Hematopoietic multipotent progenitor cell treated with erythropoietin and hydrocortisone succinate and interleukin-3 and kit ligand, for 6 days (in vitro differentiated cells): ENCODE measurements at regions not wholly inside any gene's neighbourhood (a gene's known extent, or its start where the extent isn't known, plus 50 kb on each side); places are given as distances from the start of the nearest gene placed in this dataset.

Experiments
- DNase-seq: peaks from one replicate; pipeline ENCODE4 v3.0.0-alpha.2; 2015

DNA sequence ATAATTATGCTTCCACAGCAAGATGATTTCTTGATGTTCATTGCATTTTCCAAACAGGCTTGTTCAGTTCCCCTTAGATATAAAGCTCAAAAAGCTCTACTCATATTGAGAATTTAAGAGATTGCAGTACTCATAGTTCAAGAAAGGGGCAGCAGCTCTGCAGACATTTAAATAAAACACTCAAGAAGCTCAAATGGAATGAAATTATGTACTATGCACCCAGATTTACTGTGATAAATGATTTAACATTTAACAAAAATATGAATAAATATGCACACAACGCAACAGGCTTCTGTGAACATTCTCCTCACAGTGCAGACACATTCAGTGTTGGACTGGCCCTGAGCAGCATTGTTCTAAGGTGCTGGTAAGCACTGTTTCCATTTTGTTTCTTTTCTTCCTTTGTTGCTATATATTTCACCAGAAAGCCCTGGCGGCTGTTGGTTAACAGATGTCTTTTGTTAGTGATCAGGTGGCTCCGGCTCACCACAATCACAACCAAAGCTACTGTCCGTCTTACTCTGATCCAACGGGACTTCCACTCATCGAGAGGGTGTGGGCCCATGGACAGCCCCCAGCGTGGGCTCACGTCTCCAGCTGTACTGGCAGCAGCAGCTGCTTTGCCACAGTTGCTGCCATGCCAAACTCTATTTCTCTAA is 1440.3 kb downstream of the NCAM2 start:
- no peak for DNase-seq

DNA sequence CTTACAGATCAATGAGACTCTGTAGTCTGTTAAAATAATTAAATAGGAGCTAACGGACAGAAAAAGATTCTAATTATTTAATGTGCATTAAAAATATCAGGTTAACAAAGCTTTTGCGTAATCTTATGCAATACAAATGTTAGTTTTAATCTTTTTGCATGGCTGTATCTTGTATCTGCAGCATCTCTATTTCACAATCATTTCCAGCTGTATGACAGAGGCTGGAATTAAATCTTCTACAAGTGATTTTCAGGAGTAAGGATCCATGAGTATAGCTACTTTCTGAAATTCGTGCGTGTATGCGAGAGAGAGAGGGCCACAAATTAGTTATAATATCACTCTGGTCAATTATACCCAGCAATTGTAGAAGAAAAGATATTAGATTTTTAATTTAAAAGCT is 1446.8 kb downstream of the NCAM2 start:
- DNase-seq, result peak; percentile 3

DNA sequence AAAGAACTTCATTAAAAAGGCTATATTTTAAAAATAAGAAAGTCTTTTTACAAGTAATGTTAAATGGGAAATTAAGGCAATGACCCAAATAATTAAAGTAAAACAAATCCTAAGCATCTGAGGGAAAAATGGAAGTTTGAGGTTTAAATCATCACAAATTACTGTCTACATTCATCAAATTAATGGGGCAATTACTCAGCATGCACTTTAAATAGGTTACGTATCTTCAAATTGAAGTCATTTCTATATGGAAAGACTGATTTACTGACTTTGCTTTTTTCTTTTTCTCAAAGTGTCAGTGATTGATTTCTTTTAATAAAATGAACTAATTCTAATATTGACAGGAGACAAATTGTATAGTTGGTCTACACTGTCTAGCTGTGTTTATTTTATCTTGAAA is 1452.3 kb downstream of the NCAM2 start:
- DNase-seq, result no peak

DNA sequence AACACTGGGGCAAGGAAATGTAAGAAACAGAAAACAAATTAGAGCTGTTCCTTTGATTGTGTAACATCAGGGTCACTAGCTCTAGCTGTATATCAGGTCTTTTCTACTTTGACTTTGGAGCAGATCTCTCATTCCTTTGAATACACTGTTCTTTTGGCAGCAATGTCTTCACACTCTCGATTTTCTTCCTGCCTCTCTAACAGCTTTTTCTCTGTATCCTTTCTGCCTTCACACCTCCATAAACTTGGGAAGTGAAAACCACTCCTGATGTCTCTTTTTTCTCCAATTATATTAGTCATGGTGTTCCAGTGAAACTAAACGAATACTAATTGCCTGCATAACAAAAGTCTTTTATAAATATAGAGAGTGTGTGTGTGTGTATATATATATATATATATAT is 1458.0 kb downstream of the NCAM2 start:
- no peak for DNase-seq

DNA sequence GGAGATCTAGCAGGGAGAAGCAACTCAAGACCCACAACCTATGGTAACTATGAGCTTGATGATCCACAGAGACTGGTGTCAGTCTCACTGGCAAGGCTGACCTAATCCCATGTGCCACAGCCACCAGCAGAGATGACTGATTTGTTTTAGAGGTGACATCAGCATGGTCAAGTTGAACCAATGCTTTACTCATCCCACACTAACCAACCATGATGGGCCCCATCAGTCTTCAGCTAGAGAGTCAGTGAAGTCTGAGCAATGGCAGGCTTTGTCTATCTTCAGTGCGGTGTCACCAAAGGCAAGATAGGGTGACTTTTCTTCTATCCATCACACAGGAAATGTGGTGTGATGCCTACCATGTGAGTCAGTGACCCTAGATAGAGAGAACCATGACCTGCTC is 1470.7 kb downstream of the NCAM2 start:
- DNase-seq, result no peak

DNA sequence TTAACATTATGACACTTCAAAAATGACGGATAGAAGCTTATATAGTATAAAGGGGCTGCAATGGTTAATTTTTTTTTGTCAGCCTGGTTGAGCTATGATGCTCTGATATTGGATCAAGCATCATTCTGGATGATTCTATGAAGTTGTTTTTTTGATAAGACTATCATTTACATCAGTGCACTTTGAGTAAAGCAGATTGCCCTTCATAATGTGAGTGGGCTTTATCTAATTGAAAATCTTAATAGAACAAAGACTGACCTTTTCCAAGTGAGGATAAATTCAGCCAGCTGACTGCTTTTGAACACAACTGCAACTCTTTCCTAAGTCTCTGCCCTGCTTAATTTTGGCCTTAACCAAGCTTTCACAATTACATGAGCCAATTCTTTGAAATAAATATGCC is 1476.2 kb downstream of the NCAM2 start:
- DNase-seq, result no peak

DNA sequence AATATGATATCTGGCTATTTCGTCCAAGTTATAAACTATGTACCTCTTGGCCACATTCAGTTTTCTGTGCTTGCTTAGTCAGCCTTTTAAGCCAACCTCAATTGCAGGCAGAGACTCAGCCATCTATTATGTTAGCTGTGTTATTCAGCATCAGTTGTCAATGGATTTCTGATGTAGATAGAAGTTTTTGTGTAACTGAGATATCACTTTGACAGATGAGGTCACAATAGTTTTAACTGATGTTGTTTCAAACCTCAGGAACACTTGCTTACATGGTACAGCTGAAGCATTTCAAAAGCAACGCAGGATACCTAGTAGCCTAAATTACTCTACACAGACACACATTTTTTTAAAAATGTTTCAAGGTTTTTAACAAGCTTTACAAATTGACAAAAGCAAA is 1478.0 kb downstream of the NCAM2 start:
- no peak for DNase-seq

DNA sequence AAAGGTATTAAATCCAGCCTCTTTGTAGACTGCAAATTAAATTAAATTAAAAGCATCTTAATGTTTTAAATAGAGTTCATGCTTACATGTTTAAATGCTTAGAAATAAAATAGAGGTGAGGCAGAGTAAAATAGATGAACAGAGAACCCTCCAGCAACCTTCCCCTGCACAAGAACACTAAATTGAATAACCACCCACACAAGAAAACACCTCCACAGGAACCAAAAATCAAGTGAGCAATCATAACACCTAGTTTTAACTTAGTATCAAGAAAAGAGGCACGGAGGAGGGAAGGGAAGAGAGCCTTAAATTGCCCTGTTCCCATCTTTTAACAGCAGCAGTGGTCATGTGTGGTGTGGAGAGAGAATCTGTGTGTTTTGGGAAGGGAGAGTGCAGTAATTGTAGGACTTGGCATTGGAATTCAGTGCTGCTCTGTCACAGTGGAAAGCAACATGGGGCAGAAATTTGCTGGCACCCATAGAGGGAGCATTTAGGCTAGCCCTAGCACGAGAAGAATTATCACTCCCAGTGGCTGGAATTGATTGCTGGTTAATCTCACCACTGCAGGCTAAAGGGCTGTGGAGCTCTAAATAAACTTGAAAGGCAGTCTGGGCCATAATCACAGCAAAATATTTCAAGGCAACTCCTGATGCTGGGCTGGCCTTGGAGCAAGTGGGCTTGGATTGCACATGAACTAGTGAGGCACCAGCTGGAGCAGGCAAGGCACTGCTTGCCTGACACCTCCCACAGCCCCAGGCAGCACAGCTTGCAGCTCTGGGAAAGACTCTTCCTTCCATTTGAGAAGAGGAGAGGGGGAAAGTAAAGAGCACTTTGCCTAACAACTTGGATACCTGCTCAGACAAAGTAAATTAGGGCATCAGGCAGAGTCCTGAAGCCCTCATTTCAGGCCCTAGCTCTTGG is 1478.8 kb downstream of the NCAM2 start:
- DNase-seq, result no peak

DNA sequence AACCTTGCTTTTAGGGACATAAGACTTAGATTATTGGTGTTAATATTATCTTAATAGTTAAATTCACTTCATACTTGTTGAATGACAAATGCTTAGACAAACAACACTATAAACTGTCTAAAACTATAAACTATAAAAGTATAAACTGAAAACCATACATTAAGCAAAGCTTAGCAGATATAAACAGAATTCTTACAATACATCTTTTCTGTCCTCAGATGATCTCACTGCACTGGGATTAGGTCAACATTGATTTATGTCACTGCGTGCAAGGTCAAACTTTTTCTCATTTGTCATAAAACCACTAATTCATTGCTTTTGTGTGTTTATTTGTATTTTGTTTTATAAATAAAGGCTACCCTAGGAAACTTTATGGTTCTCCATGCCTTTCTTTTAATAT is 1491.8 kb downstream of the NCAM2 start:
- DNase-seq, result no peak

DNA sequence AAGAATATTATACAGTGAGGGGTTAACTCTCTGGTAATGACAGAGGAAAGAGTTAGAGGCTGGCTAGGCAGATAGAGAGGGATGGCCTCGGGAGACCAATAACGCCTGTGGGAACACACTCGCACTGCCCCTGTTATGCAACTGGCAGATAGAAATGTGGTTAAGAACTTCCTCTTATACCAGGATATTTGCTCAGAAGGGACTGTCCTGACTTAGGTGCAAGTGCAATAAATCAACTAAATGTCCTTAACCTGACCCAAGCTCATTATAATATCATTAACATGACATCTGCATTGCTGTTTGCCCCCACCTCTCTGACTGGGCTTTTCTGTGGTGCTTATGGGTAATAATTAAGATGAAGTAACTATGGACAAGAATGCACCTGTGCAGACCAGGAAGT is 1518.0 kb downstream of the NCAM2 start:
- peak; percentile 72 for DNase-seq

DNA sequence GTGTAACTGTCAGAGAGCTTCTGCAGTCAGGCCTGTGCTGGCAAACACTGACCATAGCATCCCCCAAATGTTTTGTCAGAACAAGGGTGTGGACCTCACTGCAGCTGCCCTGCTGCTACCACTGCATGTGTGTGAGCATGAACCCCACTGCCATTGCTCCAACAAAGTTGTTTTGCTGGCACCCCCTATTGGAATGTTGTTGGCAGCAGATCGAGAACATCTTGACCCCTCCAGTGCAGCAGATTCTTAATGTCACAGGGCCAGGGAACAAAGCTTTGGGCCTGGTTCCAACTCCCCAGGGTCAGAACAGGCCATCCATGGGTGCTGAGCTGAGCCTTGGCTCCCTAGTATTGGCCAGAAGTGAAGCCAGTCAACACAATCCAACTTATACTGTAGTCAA is 1537.4 kb downstream of the NCAM2 start:
- DNase-seq, result no peak

DNA sequence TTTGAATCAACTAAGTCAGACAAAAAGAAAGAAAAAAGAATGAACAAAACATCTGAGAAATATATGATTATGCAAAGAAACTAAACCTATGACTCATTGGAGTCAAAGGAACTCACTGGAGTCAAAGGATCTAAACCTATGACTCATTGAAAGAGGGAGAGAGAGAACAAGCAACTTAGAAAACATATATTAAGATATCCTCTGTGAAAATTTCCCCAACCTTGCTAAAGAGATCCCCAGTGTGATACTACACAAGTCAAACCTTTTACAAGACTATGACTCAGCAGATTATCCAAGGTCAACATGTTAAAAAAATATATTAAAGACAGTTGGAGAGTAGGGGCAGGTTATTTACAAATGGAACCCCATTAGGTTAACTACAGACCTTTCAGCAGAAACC is 1538.3 kb downstream of the NCAM2 start:
- DNase-seq, result peak; percentile 11

DNA sequence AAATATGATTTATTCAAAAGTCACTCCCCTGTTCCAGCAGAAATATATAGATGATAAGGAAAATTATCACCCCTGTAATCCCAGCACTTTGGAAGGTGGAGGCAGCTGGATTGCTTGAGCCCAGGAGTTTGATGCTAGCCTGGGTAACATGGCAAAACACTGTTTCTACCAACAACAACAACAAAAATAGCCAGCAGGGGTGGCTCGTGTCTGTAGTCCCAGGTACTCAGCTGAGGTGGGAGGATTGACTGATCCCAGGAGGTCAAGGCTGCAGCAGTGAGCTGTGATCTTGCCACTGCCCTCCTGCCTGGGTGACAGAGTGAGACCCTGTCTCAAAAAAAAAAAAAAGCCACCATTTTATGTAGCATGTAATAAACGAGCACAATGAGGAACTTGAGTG is 1546.5 kb downstream of the NCAM2 start:
- no peak for DNase-seq

DNA sequence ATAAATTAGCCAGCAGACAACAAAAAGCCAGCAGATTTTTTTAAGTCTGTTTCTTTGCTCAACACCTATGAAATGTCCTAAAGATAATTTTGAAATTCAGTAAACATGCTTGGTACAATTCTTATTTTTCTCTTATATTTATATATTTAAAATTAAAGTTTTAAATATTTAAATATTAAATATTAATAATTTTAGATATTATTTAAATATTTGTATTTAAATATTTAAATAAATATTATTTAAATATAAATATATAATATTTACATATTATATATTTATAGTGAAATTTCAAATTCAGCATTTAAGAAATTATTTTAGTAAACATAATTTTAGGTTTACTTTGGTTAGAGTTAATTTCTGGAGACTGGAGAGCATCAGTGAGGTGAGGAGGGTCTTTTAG is 1554.2 kb downstream of the NCAM2 start:
- DNase-seq, result no peak

DNA sequence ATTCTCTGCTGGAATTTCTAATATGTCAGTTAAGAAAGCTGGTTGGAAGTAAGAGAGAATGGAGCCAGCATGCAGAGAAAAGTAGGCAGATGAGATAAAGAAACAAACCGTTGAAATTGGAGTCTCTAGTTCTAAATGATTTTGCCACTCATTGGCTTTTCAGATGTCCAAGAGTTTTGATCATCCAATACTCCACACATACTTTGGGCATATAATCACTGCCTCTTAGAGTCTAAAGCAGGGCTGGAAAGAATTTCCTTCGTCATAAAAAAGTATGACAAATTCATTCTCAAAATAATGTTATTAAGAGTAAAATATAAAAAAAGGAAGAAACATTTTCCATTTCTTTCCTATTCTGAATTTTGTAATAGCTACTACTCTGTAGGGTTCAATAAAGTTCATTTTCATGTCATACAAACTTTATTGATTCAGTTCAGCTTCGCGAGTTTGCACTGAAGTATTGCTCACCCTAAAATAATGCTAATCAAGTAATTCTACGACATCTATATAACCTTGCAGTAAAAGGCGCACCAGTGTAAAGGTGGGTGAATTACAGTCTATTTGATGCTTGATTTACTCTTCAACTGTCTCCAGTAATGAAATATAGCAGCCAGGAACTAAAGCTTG is 1556.6 kb downstream of the NCAM2 start:
- no peak for DNase-seq

DNA sequence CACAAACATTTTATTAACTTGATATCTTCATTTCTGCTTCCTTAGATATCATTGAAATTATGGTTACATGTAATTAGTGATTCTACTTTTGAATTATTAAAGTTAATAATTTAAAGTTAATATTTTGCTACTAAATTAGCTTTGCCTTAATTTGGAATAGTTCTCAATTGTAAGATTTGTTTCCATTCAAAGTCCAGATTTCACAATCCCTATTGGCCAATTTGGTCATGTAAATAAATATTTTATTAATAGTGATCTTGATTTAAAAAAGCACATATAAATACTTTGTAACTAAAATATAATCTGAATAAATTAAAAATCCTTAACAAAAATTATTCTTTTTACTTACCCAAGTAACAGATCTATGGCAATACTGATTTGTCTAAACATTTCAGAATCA is 1558.6 kb downstream of the NCAM2 start:
- DNase-seq, result no peak

DNA sequence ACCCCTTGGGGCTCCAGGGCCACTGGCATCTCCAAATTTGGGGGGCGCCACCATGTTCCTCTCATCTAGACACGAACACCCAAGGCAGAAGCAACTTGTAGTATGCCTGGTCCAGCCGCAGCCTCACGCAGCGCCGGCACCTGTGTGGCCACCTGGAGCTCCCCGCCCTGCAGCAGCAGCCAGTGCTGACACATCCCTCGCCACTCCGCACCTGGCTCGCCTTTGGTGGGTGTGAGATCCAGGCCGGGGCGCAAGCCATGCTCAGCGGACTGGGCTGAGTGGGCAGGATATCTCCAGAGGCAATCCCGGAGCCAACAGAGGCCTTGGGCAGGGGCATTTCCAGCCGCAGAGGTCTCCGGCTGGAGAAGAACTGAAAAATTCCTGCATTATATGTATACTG is 1563.7 kb downstream of the NCAM2 start:
- DNase-seq, result no peak

DNA sequence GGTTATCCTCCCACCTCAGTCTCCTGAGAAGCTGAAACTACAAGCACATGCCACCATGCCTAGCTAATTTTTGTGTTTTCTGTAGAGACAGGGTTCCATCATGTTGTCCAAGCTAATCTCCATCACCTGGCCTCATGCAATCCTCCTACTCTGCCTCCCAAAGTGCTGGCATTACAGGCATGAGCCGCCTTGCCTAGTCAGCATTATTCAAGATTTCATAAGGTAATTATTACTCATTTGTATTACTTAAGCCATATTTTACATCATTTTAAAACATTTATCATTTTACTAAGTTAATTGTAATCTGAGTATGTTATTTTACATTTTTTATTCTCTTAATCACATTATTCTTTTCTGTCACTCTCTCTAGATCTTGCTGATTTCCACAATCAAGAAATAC is 1575.6 kb downstream of the NCAM2 start:
- DNase-seq, result no peak

DNA sequence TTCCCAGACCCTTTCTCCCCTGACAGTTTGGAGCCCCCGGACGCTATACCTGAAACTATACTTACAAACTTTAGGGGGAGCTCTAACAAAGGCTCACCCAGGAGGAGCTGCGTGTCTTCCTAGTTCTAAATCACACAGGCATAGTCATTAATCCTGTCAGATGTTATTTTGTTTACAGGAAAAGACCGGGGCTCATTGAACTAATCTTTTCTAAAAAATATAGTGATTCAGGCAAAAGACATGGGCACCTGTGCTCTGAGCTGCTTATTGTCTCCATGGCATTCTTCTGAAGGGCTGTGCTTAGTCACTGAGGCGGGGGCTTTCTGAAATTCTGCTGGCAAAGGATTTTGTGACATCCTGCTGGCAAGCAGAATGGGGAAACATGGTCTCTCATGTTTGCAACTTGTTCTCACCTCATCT is 1577.0 kb downstream of the NCAM2 start:
- peak; percentile 56 for DNase-seq

DNA sequence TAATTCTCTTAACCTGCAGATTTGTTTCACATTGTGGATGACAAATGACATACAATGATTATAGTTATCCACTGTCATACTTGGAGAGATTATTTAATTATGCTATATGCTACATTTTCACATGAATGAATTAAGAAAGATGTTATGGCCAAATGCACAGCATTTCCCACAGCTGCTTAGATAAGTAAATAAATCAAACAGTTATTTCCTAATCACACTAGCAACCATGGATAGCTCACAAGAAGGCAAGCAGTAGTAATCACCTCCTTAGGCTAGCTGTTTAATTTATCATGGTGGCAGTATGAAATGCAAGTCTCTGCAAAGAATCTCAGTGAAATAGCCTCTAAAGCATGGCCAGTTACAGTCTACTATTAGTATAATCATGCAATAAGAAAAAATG is 1581.5 kb downstream of the NCAM2 start:
- no peak for DNase-seq

DNA sequence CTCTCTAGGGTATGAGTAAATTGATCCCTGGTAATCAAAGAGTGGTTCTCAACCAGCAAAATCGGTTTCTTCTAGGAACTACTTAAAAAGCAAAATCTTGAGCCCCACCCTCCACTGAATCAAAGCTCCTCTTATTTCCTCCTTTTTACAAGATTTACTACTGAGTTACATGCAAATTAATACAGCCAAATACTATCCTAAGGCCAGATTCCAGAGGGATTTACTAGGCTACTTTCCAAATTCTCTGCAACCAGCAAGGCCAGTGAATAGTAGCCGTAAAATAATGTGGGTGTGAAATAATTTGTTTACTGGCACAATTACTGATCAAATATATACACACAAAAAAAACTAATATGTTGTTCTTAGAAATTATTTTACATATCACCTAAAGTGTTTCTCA is 1583.8 kb downstream of the NCAM2 start:
- no peak for DNase-seq

DNA sequence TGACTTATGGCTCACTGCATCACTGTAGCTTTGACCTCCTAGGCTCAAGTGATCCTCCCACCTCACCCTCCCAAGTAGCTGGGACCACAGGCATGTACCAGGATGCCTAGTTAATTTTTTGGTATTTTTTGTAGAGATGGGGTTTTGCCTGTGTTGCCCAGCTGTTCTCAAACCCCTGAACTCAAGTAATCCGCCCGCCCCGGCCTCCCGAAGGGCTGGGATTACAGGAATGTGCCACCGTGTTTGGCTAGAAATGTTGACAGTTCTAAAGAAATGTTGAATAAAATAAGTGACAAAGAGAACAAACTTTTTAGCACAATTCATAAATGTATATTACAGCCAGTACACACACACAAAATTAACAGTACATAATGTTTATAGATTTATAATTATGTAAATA is 1586.1 kb downstream of the NCAM2 start:
- no peak for DNase-seq

DNA sequence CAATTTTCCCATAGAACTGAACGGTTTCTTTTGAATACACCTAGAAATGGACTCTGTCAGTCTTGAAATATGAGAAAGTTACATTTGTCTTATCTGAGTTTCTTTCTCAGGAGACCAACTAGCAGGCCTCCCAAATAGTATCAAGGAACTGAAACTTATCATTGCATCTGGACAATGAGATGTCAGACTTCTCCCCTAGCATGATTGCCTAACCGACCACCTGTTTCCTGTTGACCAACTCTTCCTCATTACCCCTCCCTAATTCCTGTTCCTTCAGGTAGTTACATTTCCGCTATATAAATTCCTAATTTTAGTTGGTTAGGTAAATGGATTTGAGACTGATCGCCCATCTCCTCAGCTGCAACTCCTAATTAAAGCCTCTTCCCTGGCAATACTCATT is 1587.3 kb downstream of the NCAM2 start:
- peak; percentile 17 for DNase-seq

DNA sequence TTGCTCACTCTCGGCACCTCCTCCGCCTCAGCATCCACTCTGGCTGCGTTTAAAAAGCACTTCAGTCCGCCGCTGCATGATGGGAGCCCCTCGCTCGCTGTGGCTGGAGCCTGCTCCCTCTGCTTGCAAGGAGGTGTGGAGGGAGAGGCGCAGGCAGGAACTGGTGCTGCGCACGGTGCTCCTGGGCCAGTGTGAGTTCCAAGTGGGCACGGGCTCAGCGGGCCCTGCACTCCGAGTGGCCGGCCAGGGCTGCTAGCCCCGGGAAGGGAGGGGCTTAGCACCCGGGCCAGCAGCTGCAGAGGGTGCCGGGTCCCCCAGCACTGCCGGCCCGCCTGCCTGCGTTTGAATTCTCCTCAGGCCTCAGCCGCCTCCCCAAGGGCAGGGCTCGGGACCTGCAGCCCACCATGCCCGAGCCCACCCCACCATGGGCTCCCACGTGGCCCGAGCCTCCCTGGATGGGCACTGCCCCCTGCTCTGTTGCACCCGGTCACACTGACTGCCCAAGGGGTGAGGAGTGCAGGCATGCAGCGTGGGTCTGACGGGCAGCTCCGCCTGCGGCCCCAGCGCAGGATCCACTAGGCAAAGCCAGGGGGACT is 1599.5 kb downstream of the NCAM2 start:
- DNase-seq, result no peak
